ENCODE measurements at regions not wholly inside any gene's neighbourhood (a gene's known extent, or its start where the extent isn't known, plus 50 kb on each side); places are given as distances from the start of the nearest gene placed in this dataset.

DNA sequence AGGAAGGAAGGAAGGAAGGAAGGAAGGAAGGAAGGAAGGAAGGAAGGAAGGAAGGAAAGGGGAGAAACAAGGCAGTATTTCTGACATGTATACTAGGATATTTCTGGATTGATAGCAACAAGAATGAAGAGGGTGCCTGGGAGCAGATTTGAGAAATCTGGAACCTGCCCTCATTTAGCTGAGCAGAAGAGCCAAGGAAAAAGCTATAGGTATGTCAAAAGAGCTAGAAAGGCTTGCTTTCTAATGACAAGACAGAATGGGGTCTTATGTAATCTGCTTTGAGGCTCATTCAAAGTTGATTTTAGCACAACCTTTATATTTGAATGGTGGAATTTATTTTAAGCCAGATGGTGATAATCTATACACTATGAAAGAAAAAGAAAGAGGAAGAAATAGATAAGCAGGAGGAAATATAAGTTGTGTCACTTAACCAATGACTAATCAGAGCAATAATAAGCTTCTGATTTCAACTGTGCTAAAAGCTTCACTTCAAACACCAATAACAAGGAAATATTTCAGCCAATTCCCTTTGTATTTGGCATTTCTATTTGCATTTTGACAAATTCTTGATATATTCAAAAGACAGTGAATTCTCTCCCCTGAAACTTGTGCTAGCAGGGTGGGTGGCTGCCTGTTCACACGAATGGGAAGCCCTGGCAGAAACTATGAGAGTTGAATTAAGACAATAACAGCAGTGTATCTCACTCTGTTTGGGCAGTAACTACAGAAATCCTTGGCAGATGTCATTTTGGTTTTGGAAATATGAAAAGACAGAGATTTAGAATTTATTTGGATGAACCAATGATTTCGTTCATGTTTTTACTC is 76.3 kb upstream of the FLRT2 start:
- no peak for DNase-seq (ENCODE audit: low read depth)

DNA sequence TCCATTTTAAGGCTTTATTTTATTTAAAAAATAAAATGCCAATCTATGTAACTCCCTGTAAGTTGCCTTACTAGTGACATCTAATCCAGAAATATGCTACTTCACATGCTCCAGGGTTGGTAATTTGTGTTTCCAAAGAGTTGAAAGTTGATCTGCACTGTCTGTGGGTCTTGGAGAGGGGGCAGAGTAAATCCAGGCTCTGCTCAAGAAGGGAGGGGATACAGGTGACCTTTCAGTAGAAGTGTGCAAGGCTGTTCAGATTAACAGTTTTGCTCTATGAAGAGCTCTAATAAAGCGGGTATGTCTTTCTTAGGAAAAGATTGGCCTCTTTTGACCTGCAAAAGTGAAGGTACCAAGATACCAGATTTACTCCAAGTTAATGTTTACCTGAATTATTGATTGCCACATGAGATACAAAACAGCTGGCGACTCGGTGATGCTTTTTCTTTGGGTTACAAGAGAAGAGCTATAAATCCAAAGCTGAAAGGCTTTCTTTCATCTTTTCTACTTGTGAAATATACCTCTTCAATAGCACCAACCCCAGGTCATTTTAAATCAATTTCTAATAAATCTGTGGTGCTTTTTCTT is 75.6 kb upstream of the FLRT2 start:
- DNase-seq (ENCODE audit: low read depth), result no peak

DNA sequence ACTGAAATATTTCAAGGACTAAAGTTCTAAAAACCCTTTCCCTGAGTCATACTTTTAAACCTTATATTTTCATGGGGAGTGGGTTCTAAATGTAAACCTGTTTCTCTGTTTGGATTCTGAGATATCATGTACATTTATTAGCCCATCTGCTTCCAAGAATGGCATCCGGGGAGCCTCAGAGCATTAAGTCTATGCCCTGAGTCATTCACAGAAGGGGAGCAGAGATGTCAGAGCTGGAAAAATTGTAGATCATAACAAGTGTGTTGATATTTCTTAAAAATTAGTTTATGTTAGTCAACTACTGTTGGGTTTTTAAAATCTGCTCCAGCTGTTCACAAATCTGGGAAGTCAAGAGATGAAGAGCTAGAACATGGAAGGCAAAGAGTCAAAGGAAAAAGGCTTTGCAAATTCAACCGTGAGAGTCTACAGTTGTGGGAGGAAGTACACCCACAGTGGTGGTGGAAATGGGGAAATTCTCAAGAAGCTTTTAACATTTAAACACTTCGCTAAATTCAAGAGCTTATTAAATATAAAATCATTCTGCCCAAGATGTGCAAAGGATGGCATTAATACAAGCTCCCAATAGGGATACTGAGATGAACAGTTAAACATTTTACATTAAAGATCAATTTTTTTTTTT is 70.5 kb upstream of the FLRT2 start:
- DNase-seq (ENCODE audit: low read depth), result no peak

DNA sequence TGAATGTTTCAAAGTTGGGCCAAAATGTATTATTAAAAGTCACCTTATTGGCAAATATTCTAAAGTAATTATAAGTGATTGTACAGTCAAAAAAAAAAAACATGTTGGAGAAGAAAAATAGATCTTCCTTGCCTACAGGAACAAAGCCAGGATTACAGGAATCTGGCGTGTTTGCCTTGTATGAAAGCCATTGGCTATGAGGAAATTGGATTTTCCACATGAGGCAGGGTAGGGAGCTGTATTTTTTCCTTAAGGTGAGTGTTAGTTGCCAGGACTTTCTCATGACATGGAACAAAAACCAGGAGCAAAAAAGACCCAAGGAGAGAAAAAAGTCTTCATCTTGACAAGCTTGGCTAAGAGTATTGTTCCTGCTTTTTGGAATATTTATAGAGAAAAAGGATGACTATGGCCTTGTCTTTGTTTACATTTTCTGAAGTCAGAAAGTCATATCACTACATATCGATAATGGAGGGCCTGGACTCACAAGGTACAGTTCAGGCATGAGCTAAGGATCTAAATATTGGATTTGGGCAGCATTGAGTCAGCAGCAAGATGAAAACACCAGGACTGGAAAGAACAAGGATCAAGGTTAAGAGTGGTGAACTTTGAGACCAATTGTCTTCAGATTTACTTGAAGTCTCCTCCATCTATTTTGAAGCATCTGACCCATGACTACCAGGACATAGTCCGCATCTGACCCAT is 68.4 kb upstream of the FLRT2 start:
- no peak for DNase-seq (ENCODE audit: low read depth)

DNA sequence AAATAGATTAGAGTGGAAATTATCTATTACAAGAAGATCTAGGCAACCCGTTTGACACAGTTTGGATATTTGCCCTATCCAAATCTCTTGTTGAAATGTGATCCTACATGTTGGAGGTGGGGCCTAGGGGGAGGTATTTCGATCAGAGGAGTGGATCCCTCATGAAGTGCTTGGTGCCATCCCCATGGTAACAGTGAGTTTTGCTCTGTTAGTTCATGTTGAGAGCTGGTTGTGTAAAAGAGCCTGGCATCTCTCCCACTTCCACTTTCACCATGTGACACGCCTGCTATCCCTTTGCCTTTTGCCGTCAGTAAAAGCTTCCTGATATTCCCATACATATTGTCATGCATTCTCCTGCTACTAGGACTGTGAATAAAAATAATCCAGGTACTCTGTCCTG is 66.4 kb upstream of the FLRT2 start:
- DNase-seq (ENCODE audit: low read depth), result no peak

DNA sequence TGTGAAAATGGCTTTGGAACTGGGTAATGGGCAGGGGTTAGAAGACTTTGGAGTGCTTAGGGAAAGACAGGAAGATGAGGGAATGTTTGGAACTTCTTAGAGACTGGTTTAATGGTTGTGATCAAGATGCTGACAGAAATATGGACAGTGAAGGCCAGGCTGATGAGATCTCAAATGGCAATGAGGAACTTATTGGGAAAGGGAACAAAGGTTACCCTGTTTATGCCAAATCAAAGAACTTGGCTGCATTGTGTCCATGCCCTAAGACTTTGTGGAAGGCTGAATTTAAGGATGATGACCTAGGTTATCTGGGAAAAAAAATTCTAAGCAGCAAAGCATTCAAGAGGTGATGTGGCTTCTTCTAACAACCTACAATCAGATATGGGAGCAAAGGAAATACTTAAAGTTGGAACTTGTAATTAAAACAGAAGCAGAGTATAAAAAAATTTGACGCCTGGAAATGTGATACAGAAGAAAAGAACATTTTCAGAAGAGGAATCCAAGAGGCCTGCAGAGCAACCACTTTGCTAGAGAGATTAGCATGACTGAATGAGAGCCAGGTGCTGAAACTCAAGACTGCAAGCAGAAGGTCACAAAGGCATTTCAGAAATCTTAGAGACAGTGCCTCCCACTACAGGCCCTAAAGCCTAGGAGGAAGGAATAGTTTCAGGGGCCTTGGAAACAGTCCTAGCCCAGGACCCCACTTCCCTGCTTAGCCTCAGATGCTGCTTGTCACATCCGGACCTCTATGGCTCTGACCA is 65.6 kb upstream of the FLRT2 start:
- no peak for DNase-seq (ENCODE audit: low read depth)

DNA sequence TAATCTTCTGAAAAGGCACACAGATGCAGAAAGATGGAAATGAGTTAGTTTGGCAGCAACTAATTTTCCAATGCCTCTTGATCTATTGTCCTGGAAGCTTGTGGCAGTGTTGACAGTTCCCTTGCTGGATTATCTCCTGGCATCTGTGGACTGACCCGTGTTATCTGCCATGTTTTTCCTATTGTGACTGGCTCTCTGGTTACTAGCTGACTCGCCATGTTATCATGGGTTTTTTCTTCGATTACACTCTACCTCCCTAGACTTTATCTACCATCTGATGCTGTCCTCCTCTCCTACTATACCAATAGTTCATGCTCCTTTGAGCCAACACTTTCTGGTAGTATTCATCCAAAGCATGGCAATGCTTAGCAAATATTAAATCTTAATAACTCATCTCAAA is 63.3 kb upstream of the FLRT2 start:
- peak; percentile 13 for DNase-seq (ENCODE audit: low read depth)

DNA sequence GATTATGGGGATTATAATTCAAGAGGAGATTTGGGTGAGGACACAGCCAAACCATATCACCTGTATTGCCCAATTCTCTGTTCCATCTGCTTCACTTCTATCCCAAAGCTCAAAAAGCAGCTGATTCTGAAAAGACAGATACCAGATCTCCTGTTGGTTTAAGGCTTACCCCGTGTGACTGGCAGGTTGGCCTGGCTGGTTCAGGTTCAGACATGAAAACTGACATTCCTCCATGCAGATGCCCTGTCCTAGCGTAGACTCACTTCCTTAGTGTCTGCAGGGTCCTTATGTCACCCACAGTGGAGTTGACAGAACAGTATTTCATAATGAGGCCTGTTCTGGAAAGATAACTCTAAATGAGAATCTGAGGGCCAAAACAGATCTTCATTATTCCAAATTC is 61.1 kb upstream of the FLRT2 start:
- DNase-seq (ENCODE audit: low read depth), result no peak

DNA sequence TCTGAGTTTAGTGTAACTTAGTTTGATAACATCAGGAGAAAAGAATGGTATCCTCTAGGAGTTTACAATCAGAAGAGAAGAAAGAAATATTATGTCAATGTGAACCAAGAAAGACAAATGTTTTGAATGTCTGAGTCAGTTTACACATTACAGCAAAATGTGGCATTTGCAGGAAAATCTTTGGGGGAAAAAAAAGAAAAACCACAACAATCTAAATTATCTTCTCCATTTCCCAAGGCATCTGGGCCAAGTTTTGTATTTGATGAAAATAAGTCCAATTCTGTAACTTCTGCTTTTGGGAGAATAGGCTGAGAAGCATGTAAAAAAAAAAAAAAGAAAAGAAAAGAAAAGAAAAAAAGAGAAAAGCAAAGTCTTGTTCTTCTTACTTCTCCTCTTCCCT is 58.8 kb upstream of the FLRT2 start:
- DNase-seq (ENCODE audit: low read depth), result no peak

DNA sequence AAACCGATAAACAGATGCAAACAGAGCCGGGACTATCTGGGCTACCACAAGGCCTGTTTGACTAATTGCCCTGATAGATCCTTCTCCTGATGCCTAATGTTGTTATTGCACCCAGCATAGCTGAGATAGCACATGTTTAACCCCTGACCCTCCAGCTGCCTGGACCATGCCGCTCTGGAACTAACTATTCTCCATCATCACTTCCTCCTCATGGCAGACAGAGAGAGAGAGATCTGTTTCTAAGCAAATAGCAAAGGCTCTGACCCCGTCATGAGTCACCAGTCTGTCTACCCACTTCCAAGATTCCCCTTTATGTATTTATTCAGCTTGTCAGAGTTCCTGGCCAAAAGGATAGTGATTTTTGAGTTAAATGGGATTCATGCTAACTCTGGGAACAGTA is 58.2 kb upstream of the FLRT2 start:
- peak; percentile 82 for DNase-seq (ENCODE audit: low read depth)

DNA sequence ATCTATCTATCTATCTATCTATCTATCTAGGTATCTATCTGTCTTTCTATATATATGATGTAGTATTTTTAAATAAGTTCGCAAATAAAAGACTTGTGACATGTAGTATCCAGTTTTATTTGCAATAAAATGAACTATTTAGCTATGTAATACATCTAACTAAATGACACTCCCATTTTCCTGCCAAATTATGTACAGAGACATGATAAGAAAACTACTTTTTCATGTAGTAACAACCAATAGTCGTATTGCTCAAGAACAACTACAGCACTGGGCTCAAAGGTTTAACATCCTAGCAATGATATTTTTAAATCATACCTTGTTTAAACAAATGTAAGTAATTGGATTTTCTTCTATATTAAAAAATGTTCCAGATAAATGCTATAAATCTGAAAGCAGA is 55.5 kb upstream of the FLRT2 start:
- DNase-seq (ENCODE audit: low read depth), result no peak

DNA sequence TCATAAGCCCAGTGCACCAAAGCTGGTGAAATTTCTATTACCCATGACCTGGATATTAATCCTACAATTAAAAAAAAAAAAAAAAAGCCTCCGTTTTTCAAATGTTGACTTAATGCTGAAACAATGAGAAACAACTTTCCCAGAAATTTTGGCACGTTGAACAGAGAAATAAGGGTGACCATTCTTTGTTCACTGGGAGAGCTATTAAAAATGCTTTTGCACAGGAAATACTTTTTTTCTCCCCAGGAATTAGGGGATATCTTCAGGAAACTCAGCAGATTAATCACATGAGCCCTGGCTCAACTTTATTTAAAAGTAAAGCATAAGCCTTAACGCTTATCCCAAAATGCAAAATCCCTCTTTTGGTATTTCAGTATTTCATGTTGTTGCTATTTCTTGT is 54.8 kb upstream of the FLRT2 start:
- no peak for DNase-seq (ENCODE audit: low read depth)

DNA sequence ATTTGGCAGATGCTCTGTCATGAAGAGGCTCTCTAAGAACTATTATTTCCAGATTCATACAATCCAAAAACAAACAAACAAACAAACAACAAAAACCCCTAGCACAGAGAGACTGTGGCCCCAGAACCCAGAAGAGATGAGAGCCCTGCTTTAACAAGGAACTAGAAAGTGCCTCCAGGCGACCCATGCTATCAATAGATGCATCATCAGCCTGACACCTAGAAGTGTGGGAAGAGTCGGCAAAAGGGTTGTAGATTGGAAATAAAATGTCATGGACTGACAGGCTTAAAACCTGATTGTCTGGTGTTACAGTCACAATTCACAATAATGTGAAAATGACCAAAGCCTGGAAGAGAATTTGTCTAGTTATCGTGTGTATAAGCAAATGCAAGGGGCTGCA is 50.6 kb upstream of the FLRT2 start:
- no peak for DNase-seq (ENCODE audit: low read depth)

DNA sequence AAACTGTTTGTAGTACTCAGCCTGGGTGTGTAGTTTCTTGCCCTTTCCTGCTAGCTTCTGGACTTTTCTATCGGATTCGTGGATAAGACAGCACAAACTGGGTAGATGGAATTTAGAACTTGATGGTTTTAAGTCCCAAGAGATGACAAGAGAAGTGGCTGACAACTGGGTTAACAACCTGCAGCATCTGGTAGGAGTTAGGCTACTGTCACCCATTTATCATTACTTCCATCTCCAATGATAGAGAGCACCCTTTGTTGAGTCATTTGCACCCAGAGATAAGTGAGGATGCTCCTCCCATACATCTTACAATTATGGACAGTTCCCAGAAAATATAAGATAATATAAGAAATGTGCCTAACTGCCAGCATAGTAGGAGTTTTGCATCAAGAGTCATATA is 50.2 kb upstream of the FLRT2 start:
- no peak for DNase-seq (ENCODE audit: low read depth)

Data from Daoy (cell line).